ENCODE measurements at regions not wholly inside any gene's neighbourhood (a gene's known extent, or its start where the extent isn't known, plus 50 kb on each side); places are given as distances from the start of the nearest gene placed in this dataset.
"Not testable (repeated sequence)": the region's sequence is repeated elsewhere in the genome, so short reads cannot be mapped to it uniquely, and the experiment has no call there.

GRCh38 chr4:159777689-159778088 is 674.8 kb downstream of the RAPGEF2 start:
- H3K27me3 Mint-ChIP-seq = no peaks in the 10 kb centered on the region
- H3K27ac Mint-ChIP-seq = no peak overlapping the region
- ATAC-seq = no peak
- H3K36me3 Mint-ChIP-seq = no peaks in the 10 kb centered on the region
- no peak overlapping the region for H3K4me3 Mint-ChIP-seq
- peaks cover 3% of the 10 kb centered on the region for H3K9me3 Mint-ChIP-seq
- no peaks in the 10 kb centered on the region for H3K4me1 Mint-ChIP-seq

GRCh38 chr4:159778298-159778697 is 675.4 kb downstream of the RAPGEF2 start:
- H3K4me1 Mint-ChIP-seq = no peaks in the 10 kb centered on the region
- no peaks in the 10 kb centered on the region for H3K36me3 Mint-ChIP-seq
- no peak overlapping the region for H3K27ac Mint-ChIP-seq
- H3K27me3 Mint-ChIP-seq = no peaks in the 10 kb centered on the region
- peaks cover under 1% of the 10 kb centered on the region for H3K9me3 Mint-ChIP-seq
- no peak for ATAC-seq
- H3K4me3 Mint-ChIP-seq = no peak overlapping the region

- Mint-ChIP-seq H3K4me3 (no peak overlapping the region), H3K9me3 (no peaks in the 10 kb centered on the region), H3K36me3 (no peaks in the 10 kb centered on the region), H3K27ac (no peak overlapping the region), H3K4me1 (no peaks in the 10 kb centered on the region), H3K27me3 (no peaks in the 10 kb centered on the region)
- no peak for ATAC-seq
Observed at GRCh38 chr4:159779716-159780115, 676.8 kb downstream of the RAPGEF2 start.

- no peak overlapping the region for H3K27ac Mint-ChIP-seq
- no peaks in the 10 kb centered on the region for H3K36me3 Mint-ChIP-seq
- no peak for ATAC-seq
- H3K4me1 Mint-ChIP-seq = no peaks in the 10 kb centered on the region
- H3K4me3 Mint-ChIP-seq = no peak overlapping the region
- no peaks in the 10 kb centered on the region for H3K9me3 Mint-ChIP-seq
- H3K27me3 Mint-ChIP-seq = no peaks in the 10 kb centered on the region
Observed at GRCh38 chr4:159780196-159780922, 677.5 kb downstream of the RAPGEF2 start.

GRCh38 chr4:159787901-159788300 is 685.0 kb downstream of the RAPGEF2 start:
- no peak for ATAC-seq
- H3K27me3 Mint-ChIP-seq = no peaks in the 10 kb centered on the region
- H3K9me3 Mint-ChIP-seq = peaks cover 2% of the 10 kb centered on the region
- H3K4me1 Mint-ChIP-seq = no peaks in the 10 kb centered on the region
- no peak overlapping the region for H3K4me3 Mint-ChIP-seq
- H3K36me3 Mint-ChIP-seq = no peaks in the 10 kb centered on the region
- no peak overlapping the region for H3K27ac Mint-ChIP-seq

GRCh38 chr4:159791334-159791733 is 688.5 kb downstream of the RAPGEF2 start:
- no peak overlapping the region for H3K4me3 Mint-ChIP-seq
- ATAC-seq = no peak
- H3K4me1 Mint-ChIP-seq = no peaks in the 10 kb centered on the region
- no peaks in the 10 kb centered on the region for H3K27me3 Mint-ChIP-seq
- no peak overlapping the region for H3K27ac Mint-ChIP-seq
- no peaks in the 10 kb centered on the region for H3K9me3 Mint-ChIP-seq
- no peaks in the 10 kb centered on the region for H3K36me3 Mint-ChIP-seq

- H3K9me3 Mint-ChIP-seq, H3K27ac Mint-ChIP-seq, ATAC-seq, H3K4me1 Mint-ChIP-seq, H3K27me3 Mint-ChIP-seq, H3K36me3 Mint-ChIP-seq, H3K4me3 Mint-ChIP-seq: not testable (repeated sequence)
Observed at GRCh38 chr4:159804592-159804991, 701.7 kb downstream of the RAPGEF2 start.

GRCh38 chr4:159823743-159824142 is 720.9 kb downstream of the RAPGEF2 start:
- no peak for ATAC-seq
- peaks cover 11% of the 10 kb centered on the region for H3K9me3 Mint-ChIP-seq
- H3K27ac Mint-ChIP-seq = no peak overlapping the region
- H3K4me3 Mint-ChIP-seq = no peak overlapping the region
- no peaks in the 10 kb centered on the region for H3K27me3 Mint-ChIP-seq
- no peaks in the 10 kb centered on the region for H3K4me1 Mint-ChIP-seq
- no peaks in the 10 kb centered on the region for H3K36me3 Mint-ChIP-seq

GRCh38 chr4:159828687-159829086 is 725.8 kb downstream of the RAPGEF2 start:
- Mint-ChIP-seq H3K27me3 (no peaks in the 10 kb centered on the region), H3K4me1 (no peaks in the 10 kb centered on the region), H3K27ac (no peak overlapping the region), H3K9me3 (peaks cover 8% of the 10 kb centered on the region), H3K36me3 (no peaks in the 10 kb centered on the region), H3K4me3 (no peak overlapping the region)
- no peak for ATAC-seq

- H3K9me3 Mint-ChIP-seq = peaks cover 11% of the 10 kb centered on the region
- ATAC-seq = no peak
- H3K4me3 Mint-ChIP-seq = no peak overlapping the region
- H3K36me3 Mint-ChIP-seq = no peaks in the 10 kb centered on the region
- H3K27ac Mint-ChIP-seq = no peak overlapping the region
- H3K27me3 Mint-ChIP-seq = no peaks in the 10 kb centered on the region
- H3K4me1 Mint-ChIP-seq = no peaks in the 10 kb centered on the region
Observed at GRCh38 chr4:159829184-159829583, 726.3 kb downstream of the RAPGEF2 start.

- no peak overlapping the region for H3K27ac Mint-ChIP-seq
- no peaks in the 10 kb centered on the region for H3K4me1 Mint-ChIP-seq
- H3K9me3 Mint-ChIP-seq = peaks cover 14% of the 10 kb centered on the region
- no peaks in the 10 kb centered on the region for H3K36me3 Mint-ChIP-seq
- ATAC-seq = no peak
- H3K4me3 Mint-ChIP-seq = no peak overlapping the region
- no peaks in the 10 kb centered on the region for H3K27me3 Mint-ChIP-seq
Observed at GRCh38 chr4:159837071-159837470, 734.2 kb downstream of the RAPGEF2 start.

GRCh38 chr4:159855731-159856130 is 752.9 kb downstream of the RAPGEF2 start:
- ATAC-seq = no peak
- no peak overlapping the region for H3K4me3 Mint-ChIP-seq
- H3K27ac Mint-ChIP-seq = no peak overlapping the region
- H3K9me3 Mint-ChIP-seq = peaks cover 3% of the 10 kb centered on the region
- H3K36me3 Mint-ChIP-seq = no peaks in the 10 kb centered on the region
- H3K4me1 Mint-ChIP-seq = no peaks in the 10 kb centered on the region
- H3K27me3 Mint-ChIP-seq = no peaks in the 10 kb centered on the region

- Mint-ChIP-seq H3K4me3 (no peak overlapping the region), H3K27ac (no peak overlapping the region), H3K9me3 (peaks cover 4% of the 10 kb centered on the region), H3K4me1 (no peaks in the 10 kb centered on the region), H3K27me3 (no peaks in the 10 kb centered on the region), H3K36me3 (no peaks in the 10 kb centered on the region)
- no peak for ATAC-seq
Observed at GRCh38 chr4:159856451-159856850, 753.6 kb downstream of the RAPGEF2 start.

- H3K36me3 Mint-ChIP-seq = no peaks in the 10 kb centered on the region
- no peaks in the 10 kb centered on the region for H3K4me1 Mint-ChIP-seq
- peaks cover 6% of the 10 kb centered on the region for H3K9me3 Mint-ChIP-seq
- H3K27me3 Mint-ChIP-seq = no peaks in the 10 kb centered on the region
- H3K4me3 Mint-ChIP-seq = no peak overlapping the region
- H3K27ac Mint-ChIP-seq = no peak overlapping the region
- no peak for ATAC-seq
Observed at GRCh38 chr4:159859656-159860148, 756.8 kb downstream of the RAPGEF2 start.

GRCh38 chr4:159860945-159861344 is 758.1 kb downstream of the RAPGEF2 start:
- no peak overlapping the region for H3K27ac Mint-ChIP-seq
- no peak for ATAC-seq

GRCh38 chr4:159864337-159864736 is 761.5 kb downstream of the RAPGEF2 start:
- no peak for ATAC-seq
- Mint-ChIP-seq H3K4me1 (no peaks in the 10 kb centered on the region), H3K4me3 (no peak overlapping the region), H3K36me3 (no peaks in the 10 kb centered on the region), H3K27ac (no peak overlapping the region), H3K27me3 (no peaks in the 10 kb centered on the region), H3K9me3 (peaks cover 3% of the 10 kb centered on the region)

More at GRCh38 chr4:159860945-159861344, 758.1 kb downstream of the RAPGEF2 start:
- no peaks in the 10 kb centered on the region for H3K27me3 Mint-ChIP-seq
- no peaks in the 10 kb centered on the region for H3K36me3 Mint-ChIP-seq
- H3K9me3 Mint-ChIP-seq = peaks cover 6% of the 10 kb centered on the region
- no peak overlapping the region for H3K4me3 Mint-ChIP-seq
- H3K4me1 Mint-ChIP-seq = no peaks in the 10 kb centered on the region
